ENCODE measurements at regions not wholly inside any gene's neighbourhood (a gene's known extent, or its start where the extent isn't known, plus 50 kb on each side); places are given as distances from the start of the nearest gene placed in this dataset.
A peak's percentile ranks its signal among the peaks of the same experiment; 100 is the strongest.

- Histone ChIP-seq H2AFZ (ENCODE audit: low read depth, low read length) (no peak overlapping the region), H3K4me3 (replicated peaks in 1 of 3; ENCODE audit: insufficient read depth in 1 of 3, low read depth in 1 of 3, low read length in 3 of 3) (no peak overlapping the region), H3K27me3 (ENCODE audit: control insufficient read depth in 2 of 2, insufficient read depth in 2 of 2, low read length in 2 of 2) (no peaks in the 10 kb centered on the region), H3K79me2 (ENCODE audit: control insufficient read depth, insufficient read depth, low read length) (no peaks in the 10 kb centered on the region), H3K9ac (replicated peaks; ENCODE audit: extremely low read depth, insufficient read depth, low read length) (peak overlapping the region; percentile 17), H3K27ac (ENCODE audit: insufficient read depth, low read depth, low read length) (peak overlapping the region; percentile 83), H3K4me2 (ENCODE audit: insufficient read depth, low read length) (peak overlapping the region; percentile 75), H3K9me1 (replicated peaks; ENCODE audit: control insufficient read depth, extremely low read depth, insufficient read depth, low read length) (no peaks in the 10 kb centered on the region), H3K36me3 (ENCODE audit: control insufficient read depth in 2 of 2, extremely low read depth in 1 of 2, insufficient read depth in 2 of 2, low read length in 2 of 2) (no peaks in the 10 kb centered on the region), H3K4me1 (ENCODE audit: control insufficient read depth, extremely low read depth, insufficient read depth, low read length) (peaks cover 65% of the 10 kb centered on the region), H4K20me1 (replicated peaks; ENCODE audit: control insufficient read depth, extremely low read depth, insufficient read depth, low read length) (no peaks in the 10 kb centered on the region), H3K9me3 (replicated peaks; ENCODE audit: control insufficient read depth, insufficient read depth, low read length) (no peaks in the 10 kb centered on the region)
- FAIRE-seq (peak; percentile 82), DNase-seq (ENCODE audit: low read depth, low spot score) (peak; percentile 88)
- CTCF ChIA-PET: interaction anchor here (1.0 to 8.6 kb wide), 3 partner anchors 8 to 59 kb away, joined by 3 to 75 read pairs (median 32); no protein-coding TSS in a partner anchor
- TF ChIP-seq POLR2A (IDR thresholded peaks at IDR 0.05; ENCODE audit: low read depth, low read length) (peak; percentile 48), JUN (IDR thresholded peaks at IDR 0.05; ENCODE audit: borderline replicate concordance, insufficient read depth, insufficient read length, low read depth) (peak; percentile 82), FOS (IDR thresholded peaks at IDR 0.05; ENCODE audit: borderline replicate concordance, insufficient read depth, low read length) (peak; percentile 90), POLR2AphosphoS5 (IDR thresholded peaks at IDR 0.05; ENCODE audit: insufficient read depth, low read depth, low read length) (peak; percentile 72), MAX (IDR thresholded peaks at IDR 0.05; ENCODE audit: insufficient read depth, insufficient read length) (no peak), CTCF (IDR thresholded peaks at IDR 0.05; ENCODE audit: extremely low read depth in 1 of 2, insufficient read depth in 1 of 2, low read depth in 1 of 2, low read length in 2 of 2) (no peak), GATA2 (IDR thresholded peaks at IDR 0.05; ENCODE audit: insufficient read depth, insufficient read length, low read depth, low read length) (peak; percentile 97)
- no TSS peak for BruUV-seq (replicated peaks)
- intact Hi-C loops (cut with micrococcal nuclease) (loop anchor here (1.0 kb wide), 2 partner anchors 8 to 56 kb away; no protein-coding TSS in a partner anchor), dilution Hi-C loops (cut with MboI; ENCODE audit: extremely low pct_ligation_motif_present, low sequenced_read_pairs) (no loop called here)
- POLR2A ChIA-PET: interaction anchor here (2.2 kb wide), 1 partner anchor 10 kb away, joined by 7 read pairs; no protein-coding TSS in a partner anchor
These were observed 61.8 kb downstream of the S1PR1 start for GRCh38 chr1:101298663-101299062.
